K562 (cell line): ENCODE measurements at regions not wholly inside any gene's neighbourhood (a gene's known extent, or its start where the extent isn't known, plus 50 kb on each side); places are given as distances from the start of the nearest gene placed in this dataset.

Source experiments
- ATAC-seq: fragments of 200-7000 bp; cut with Tn5 transposase; 3 replicates; pipeline ENCODE4 v1.9.1; 2020; ENCODE audit warnings: moderate library complexity
- BruUV-seq: library from RNA; stranded (reverse); fragments of 400-500 nt; replicated peaks from 2 replicates; lab custom pipeline; 2021; lab: Mats Ljungman, UMichigan
- CTCF ChIA-PET: fragments of 300-600 bp; formaldehyde crosslinking; extraction: SDS; loops from one replicate; lab custom pipeline; 2021; ENCODE audit warnings: low intra/inter-chr PET ratio; lab: Yijun Ruan, JAX
- POLR2A ChIA-PET: fragments of 300-600, 350-650 bp; sonication (Branson Sonifier 250); formaldehyde crosslinking; extraction: SDS; loops from one replicate; lab custom pipeline; 2021; ENCODE audit warnings: antibody characterized with exemption, inconsistent platforms; lab: Yijun Ruan, JAX
- DNase-seq, 4 experiments: peaks; one replicate each; pipeline versions ENCODE4 v3.0.0 to v3.0.0-alpha.2; 2011 to 2018; ENCODE audit warnings: low spot score in 3 of 4, mixed read lengths in 3 of 4; ENCODE audit errors: extremely low read depth in 1 of 4
- FAIRE-seq: peaks from 2 replicates; lab custom pipeline; 2011; peaks lifted over from hg19 to GRCh38; lab: Jason Lieb, UNC
- H2AFZ ChIP-seq: 2 replicates; pipeline ENCODE4 v1.6.0; 2011; ENCODE audit warnings: low read depth, low read length, control low read depth, inconsistent platforms
- H3K27ac ChIP-seq: fragments of 200-600 bp; 3 replicates; pipeline ENCODE4 v1.8.0; 2011; ENCODE audit warnings: low read depth, mild to moderate bottlenecking, control low read depth, inconsistent platforms, low read length, moderate library complexity, mixed read lengths; ENCODE audit errors: extremely low read depth
- H3K27me3 ChIP-seq, 2 experiments: fragments of 300-600 bp in 1 of 2; 2 replicates in 1 of 2; 3 replicates in 1 of 2; pipeline versions ENCODE4 v1.6.0 to v1.8.0; 2011; ENCODE audit warnings: inconsistent platforms in 2 of 2, low read length in 2 of 2, mild to moderate bottlenecking in 1 of 2, mixed read lengths in 1 of 2, moderate library complexity in 1 of 2; ENCODE audit not compliant: control insufficient read depth in 2 of 2, insufficient read depth in 2 of 2
- H3K36me3 ChIP-seq: fragments of 300-600 bp; 3 replicates; pipeline ENCODE4 v1.8.0; 2011; ENCODE audit warnings: mild to moderate bottlenecking, low read length, inconsistent platforms; ENCODE audit not compliant: control insufficient read depth, insufficient read depth
- H3K4me1 ChIP-seq, 2 experiments: fragments of 200-600 bp in 1 of 2; replicated peaks in 1 of 2; 2 replicates in 1 of 2; 3 replicates in 1 of 2; pipeline versions ENCODE4 v1.5.1 to v1.8.0; 2011; ENCODE audit warnings: inconsistent platforms in 2 of 2, low read length in 2 of 2, mild to moderate bottlenecking in 1 of 2, mixed read lengths in 1 of 2, moderate library complexity in 1 of 2; ENCODE audit not compliant: control insufficient read depth in 2 of 2, insufficient read depth in 2 of 2
- H3K4me2 ChIP-seq: 2 replicates; pipeline ENCODE4 v1.6.1; 2011; ENCODE audit warnings: low read length, control low read depth, inconsistent platforms, mixed read lengths; ENCODE audit not compliant: insufficient read depth
- H3K4me3 ChIP-seq: fragments of 200-600 bp; sonication (generic), shearing (Covaris generic); 2 replicates; pipeline ENCODE4 v1.5.1; 2016; ENCODE audit warnings: control low read depth, inconsistent platforms
- H3K79me2 ChIP-seq: fragments of 200-600 bp; 3 replicates; pipeline ENCODE4 v1.8.0; 2011; ENCODE audit warnings: low read length, inconsistent platforms; ENCODE audit not compliant: control insufficient read depth, insufficient read depth
- H3K9ac ChIP-seq, 2 experiments: 2 replicates each; pipeline versions ENCODE4 v1.6.0 to v1.6.1; 2011; ENCODE audit warnings: low read depth in 2 of 2, low read length in 2 of 2, control low read depth in 1 of 2, inconsistent platforms in 1 of 2, mild to moderate bottlenecking in 1 of 2, mixed read lengths in 1 of 2; ENCODE audit not compliant: insufficient read depth in 1 of 2
- H3K9me1 ChIP-seq: one replicate; pipeline ENCODE4 v1.6.0; 2011; ENCODE audit warnings: inconsistent platforms, mild to moderate bottlenecking, low read length, moderate library complexity; ENCODE audit not compliant: control insufficient read depth, insufficient read depth
- H3K9me3 ChIP-seq: replicated peaks from 2 replicates; pipeline ENCODE4 v1.5.1; 2011; ENCODE audit warnings: low read depth, low read length, inconsistent platforms; ENCODE audit not compliant: control insufficient read depth, insufficient read depth
- H4K20me1 ChIP-seq: replicated peaks from 2 replicates; pipeline ENCODE4 v1.6.1; 2011; ENCODE audit warnings: low read length, inconsistent platforms, mixed read lengths; ENCODE audit not compliant: control insufficient read depth, insufficient read depth
- CEBPB ChIP-seq: fragments of 450-650 bp; IDR thresholded peaks from 2 replicates; pipeline ENCODE4 v1.6.1; 2016; ENCODE audit warnings: missing genetic modification characterization, missing compliant biosample characterization
- MCM7 ChIP-seq, 2 experiments: fragments of 450-650 bp; IDR thresholded peaks; 2 replicates each; pipeline ENCODE4 v1.6.1; 2016 to 2018
- RBM34 ChIP-seq: fragments of 200-400 bp; formaldehyde crosslinking; IDR thresholded peaks from 2 replicates; pipeline ENCODE4 v1.6.1; 2018; ENCODE audit warnings: low read length, borderline replicate concordance; ENCODE audit not compliant: insufficient read depth
- ZBTB43 ChIP-seq: sonication (generic); formaldehyde crosslinking; IDR thresholded peaks from 2 replicates; pipeline ENCODE4 v1.8.0; 2023; ENCODE audit warnings: mild to moderate bottlenecking, missing genetic modification reagents
- ZMIZ1 ChIP-seq, 2 experiments: fragments of 150-350 bp in 1 of 2; IDR thresholded peaks; 2 replicates each; pipeline ENCODE4 v1.6.1; 2012 to 2016; ENCODE audit warnings: low read depth in 2 of 2, low read length in 2 of 2, mild to moderate bottlenecking in 1 of 2, moderate library complexity in 1 of 2
- ZNF79 ChIP-seq: fragments of 250-450 bp; sonication (Bioruptor Pico); IDR thresholded peaks from 2 replicates; pipeline ENCODE4 v1.4.0; 2020; ENCODE audit warnings: low read depth, mild to moderate bottlenecking, moderate library complexity
- WGBS: fragments of 100-300 bp; shearing (Covaris generic); methylation state at CpG from one replicate; pipeline ENCODE4 v1.1.6; 2016; ENCODE audit warnings: low coverage, mixed read lengths; ENCODE audit not compliant: insufficient coverage; ENCODE audit errors: missing lambda C conversion rate; 5-methylcytosine and 5-hydroxymethylcytosine counted together
- in situ Hi-C: fragments of 300-500 bp; cut with MboI; formaldehyde crosslinking; loops from 4 replicates; pipeline ENCODE4 v1.15.0; 2018; ENCODE audit warnings: inconsistent platforms, mixed read lengths
- intact Hi-C: fragments of 100-400 bp; cut with micrococcal nuclease; formaldehyde crosslinking; loops from 2 replicates; pipeline ENCODE4 v1.14.2; 2022

- Histone ChIP-seq H3K79me2 (no peaks in the 10 kb centered on the region), H3K27me3 (peaks cover 4 to 6% of the 10 kb centered on the region in 2 experiments; a peak in 2 of 5 replicates), H2AFZ (no peak overlapping the region), H3K4me3 (no peak overlapping the region), H4K20me1 (no peaks in the 10 kb centered on the region), H3K4me1 (no peaks in the 10 kb centered on the region), H3K9me3 (no peaks in the 10 kb centered on the region), H3K27ac (no peak overlapping the region), H3K9ac (no peak overlapping the region), H3K36me3 (no peaks in the 10 kb centered on the region), H3K4me2 (no peak overlapping the region), H3K9me1 (no peaks in the 10 kb centered on the region)
- no peak for DNase-seq
- no peak for FAIRE-seq
- ChIA-PET CTCF (no interaction called here), POLR2A (no interaction called here)
- TF ChIP-seq ZMIZ1 (IDR thresholded peaks at IDR 0.05; ENCODE audit: low read depth in 2 of 2, low read length in 2 of 2) (no peak), ZBTB43 (no peak), RBM34 (no peak), ZNF79 (no peak), MCM7 (IDR thresholded peaks at IDR 0.05) (no peak), CEBPB (tag) (no peak)
- no TSS peak for BruUV-seq
- in situ Hi-C loops (no loop called here), intact Hi-C loops (no loop called here)
- WGBS: 1% methylated on average over 5 of the region's 5 CpGs
- no peak for ATAC-seq
Measured at GRCh38 chr15:62431817-62432216, 266.7 kb upstream of the C2CD4B start.
